PC-9 (cell line): ENCODE measurements at regions not wholly inside any gene's neighbourhood (a gene's known extent, or its start where the extent isn't known, plus 50 kb on each side); places are given as distances from the start of the nearest gene placed in this dataset.
A peak's percentile ranks its signal among the peaks of the same experiment; 100 is the strongest.

Source experiments
- BruUV-seq: library from RNA; stranded (reverse); fragments of 400-500 nt; replicated peaks from 2 replicates; lab custom pipeline; 2021; lab: Mats Ljungman, UMichigan
- CTCF ChIA-PET: fragments of 300-600 bp; sonication (Branson Sonifier 250); formaldehyde crosslinking; loops from one replicate; lab custom pipeline; 2022; ENCODE audit warnings: antibody characterized with exemption; lab: Charles Lee
- POLR2A ChIA-PET: fragments of 300-600 bp; sonication (Branson Sonifier 250); formaldehyde crosslinking; loops from one replicate; lab custom pipeline; 2022; ENCODE audit warnings: antibody characterized with exemption; ENCODE audit not compliant: unreplicated experiment; lab: Charles Lee
- DNase-seq, 2 experiments: peaks; one replicate each; pipeline versions ENCODE4 v3.0.0 to v3.0.0-alpha.2; 2015 to 2022; ENCODE audit warnings: mixed read lengths in 1 of 2
- H2AFZ ChIP-seq: fragments of 200-600 bp; sonication (generic); 2 replicates; pipeline ENCODE4 v1.8.1; 2017; ENCODE audit warnings: antibody characterized with exemption
- H3F3A ChIP-seq: fragments of 200-600 bp; sonication (generic); 2 replicates; pipeline ENCODE4 v1.8.1; 2017; ENCODE audit warnings: antibody characterized with exemption, mild to moderate bottlenecking, low read depth; ENCODE audit not compliant: insufficient read depth
- H3K27ac ChIP-seq: fragments of 200-600 bp; sonication (generic); 2 replicates; pipeline ENCODE4 v1.6.1; 2016; ENCODE audit warnings: mixed run types
- H3K27me3 ChIP-seq: fragments of 200-600 bp; sonication (generic); 2 replicates; pipeline ENCODE4 v1.6.1; 2016; ENCODE audit warnings: low read depth, mixed run types; ENCODE audit not compliant: insufficient read depth
- H3K36me3 ChIP-seq: fragments of 200-600 bp; sonication (generic); 2 replicates; pipeline ENCODE4 v1.6.1; 2016; ENCODE audit warnings: low read depth, mixed run types
- H3K4me1 ChIP-seq: fragments of 200-600 bp; sonication (generic); replicated peaks from 2 replicates; pipeline ENCODE4 v1.6.1; 2016; ENCODE audit warnings: mixed run types; ENCODE audit not compliant: insufficient read depth
- H3K4me2 ChIP-seq: fragments of 200-600 bp; sonication (generic); 2 replicates; pipeline ENCODE4 v1.6.1; 2017; ENCODE audit warnings: mixed run types
- H3K4me3 ChIP-seq: fragments of 200-600 bp; sonication (generic); 2 replicates; pipeline ENCODE4 v1.6.1; 2016; ENCODE audit warnings: mixed run types
- H3K79me2 ChIP-seq: fragments of 200-600 bp; sonication (generic); 2 replicates; pipeline ENCODE4 v1.6.1; 2017; ENCODE audit warnings: low read depth, mixed run types
- H3K9me2 ChIP-seq: fragments of 200-600 bp; sonication (generic); 2 replicates; pipeline ENCODE4 v1.8.1; 2017; ENCODE audit warnings: mild to moderate bottlenecking; ENCODE audit not compliant: insufficient read depth
- H3K9me3 ChIP-seq: fragments of 200-600 bp; sonication (generic); 2 replicates; pipeline ENCODE4 v1.8.1; 2016; ENCODE audit warnings: low read depth; ENCODE audit not compliant: insufficient read depth
- H4K20me1 ChIP-seq: fragments of 200-600 bp; sonication (generic); 2 replicates; pipeline ENCODE4 v1.8.1; 2017; ENCODE audit not compliant: insufficient read depth
- CTCF ChIP-seq: fragments of 200-600 bp; sonication (generic); conservative IDR thresholded peaks from 2 replicates; pipeline ENCODE4 v1.6.1; 2017; ENCODE audit warnings: mixed run types, antibody characterized with exemption, mild to moderate bottlenecking, moderate library complexity
- EZH2 ChIP-seq: fragments of 200-600 bp; sonication (generic); IDR thresholded peaks from 2 replicates; pipeline ENCODE4 v1.8.0; 2017; ENCODE audit warnings: antibody characterized with exemption, low read depth
- intact Hi-C: fragments of 100-400 bp; cut with micrococcal nuclease; formaldehyde crosslinking; loops from one replicate; pipeline ENCODE4 v1.10.0; 2022; ENCODE audit not compliant: unreplicated experiment

- TF ChIP-seq CTCF (no peak), EZH2 (no peak)
- ChIA-PET CTCF (no interaction called here), POLR2A (no interaction called here)
- BruUV-seq = no TSS peak
- H3K27me3 ChIP-seq = no peaks in the 10 kb centered on the region
- H2AFZ ChIP-seq = no peak overlapping the region
- no peaks in the 10 kb centered on the region for H4K20me1 ChIP-seq
- H3K79me2 ChIP-seq = no peaks in the 10 kb centered on the region
- H3K27ac ChIP-seq = no peak overlapping the region
- no peaks in the 10 kb centered on the region for H3K9me2 ChIP-seq
- intact Hi-C loops = no loop called here
- H3K9me3 ChIP-seq = no peaks in the 10 kb centered on the region
- no peak overlapping the region for H3K4me3 ChIP-seq
- H3K4me2 ChIP-seq = no peak overlapping the region
- H3K36me3 ChIP-seq = no peaks in the 10 kb centered on the region
- DNase-seq = no peak
- H3K4me1 ChIP-seq = no peaks in the 10 kb centered on the region
- H3F3A ChIP-seq = no peaks in the 10 kb centered on the region
Measured at GRCh38 chr2:118549503-118549902, 297.9 kb downstream of the EN1 start.

GRCh38 chr2:118548880-118549488, 298.5 kb downstream of the EN1 start:
- H3K9me2 ChIP-seq = no peaks in the 10 kb centered on the region
- no peak overlapping the region for H3K4me2 ChIP-seq
- intact Hi-C loops = no loop called here
- H3K27ac ChIP-seq = no peak overlapping the region
- TF ChIP-seq CTCF (no peak), EZH2 (no peak)
- H4K20me1 ChIP-seq = no peaks in the 10 kb centered on the region
- H3K4me3 ChIP-seq = no peak overlapping the region
- DNase-seq = no peak
- CTCF ChIA-PET = no interaction called here
- no peaks in the 10 kb centered on the region for H3K4me1 ChIP-seq
- no peak overlapping the region for H2AFZ ChIP-seq
- no peaks in the 10 kb centered on the region for H3K79me2 ChIP-seq
- H3K27me3 ChIP-seq = no peaks in the 10 kb centered on the region
- H3K9me3 ChIP-seq = no peaks in the 10 kb centered on the region
- POLR2A ChIA-PET = no interaction called here
- H3K36me3 ChIP-seq = no peaks in the 10 kb centered on the region
- no TSS peak for BruUV-seq
- H3F3A ChIP-seq = no peaks in the 10 kb centered on the region

- Histone ChIP-seq H2AFZ (no peak overlapping the region), H3K27me3 (0 out of 2 replicates have a peak, but pooled peaks cover 3% of the 10 kb centered on the region)
- CTCF ChIA-PET = interaction anchor here (0.6 kb wide), 1 partner anchor 493 kb away, joined by 3 read pairs; no protein-coding TSS in a partner anchor
Measured at GRCh38 chr2:118539290-118539689, 308.2 kb downstream of the EN1 start.

More at GRCh38 chr2:118539290-118539689, 308.2 kb downstream of the EN1 start:
- POLR2A ChIA-PET = no interaction called here
- Histone ChIP-seq H3K36me3 (no peaks in the 10 kb centered on the region), H3F3A (no peaks in the 10 kb centered on the region), H4K20me1 (no peaks in the 10 kb centered on the region), H3K4me2 (no peak overlapping the region), H3K4me1 (no peaks in the 10 kb centered on the region), H3K79me2 (no peaks in the 10 kb centered on the region), H3K9me2 (no peaks in the 10 kb centered on the region), H3K9me3 (no peaks in the 10 kb centered on the region), H3K27ac (no peak overlapping the region), H3K4me3 (no peak overlapping the region)
- intact Hi-C loops = no loop called here
- peak in 1 of 2 experiments; percentile 3 for DNase-seq
- TF ChIP-seq CTCF = peak; percentile 56
- TF ChIP-seq EZH2 = no peak
- no TSS peak for BruUV-seq
